ENCODE measurements at regions not wholly inside any gene's neighbourhood (a gene's known extent, or its start where the extent isn't known, plus 50 kb on each side); places are given as distances from the start of the nearest gene placed in this dataset.

DNA sequence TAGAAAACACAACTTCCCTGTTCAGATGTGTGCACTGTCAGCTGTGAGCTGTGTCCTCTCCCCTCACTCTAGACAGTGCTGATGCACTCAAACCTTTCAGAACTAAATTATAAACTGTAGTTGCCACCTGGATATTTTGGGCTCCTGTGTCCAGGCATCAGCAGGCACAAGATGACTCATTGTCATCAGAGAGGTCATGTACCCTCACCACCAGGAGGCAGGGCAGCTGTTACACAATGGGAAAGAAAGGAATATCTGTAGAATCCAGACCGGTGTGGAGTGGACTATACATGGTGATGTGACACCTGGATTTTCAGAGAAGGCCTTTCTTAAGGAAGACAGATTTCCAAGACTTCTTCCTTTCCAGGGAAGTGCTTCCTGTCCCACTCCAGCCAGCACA lies 854.4 kb upstream of the AGA start:
- TF ChIP-seq CTCF (IDR thresholded peaks at IDR 0.05; ENCODE audit: unreplicated experiment in 3 of 3): no peak
- H3K27ac Mint-ChIP-seq: no peak overlapping the region
- no peaks in the 10 kb centered on the region for H3K27me3 Mint-ChIP-seq (ENCODE audit: low read depth)
- H3K36me3 Mint-ChIP-seq (ENCODE audit: low read depth): no peaks in the 10 kb centered on the region
- H3K4me3 Mint-ChIP-seq: no peak overlapping the region
- H3K9me3 Mint-ChIP-seq: no peaks in the 10 kb centered on the region
- no peaks in the 10 kb centered on the region for H3K4me1 Mint-ChIP-seq

- Mint-ChIP-seq H3K36me3 (ENCODE audit: low read depth) (no peaks in the 10 kb centered on the region), H3K4me1 (peaks cover 10% of the 10 kb centered on the region), H3K27ac (no peak overlapping the region), H3K4me3 (no peak overlapping the region), H3K27me3 (ENCODE audit: low read depth) (no peaks in the 10 kb centered on the region), H3K9me3 (no peaks in the 10 kb centered on the region)
- TF ChIP-seq CTCF (IDR thresholded peaks at IDR 0.05; ENCODE audit: unreplicated experiment in 3 of 3): no peak
Measured at GRCh38 chr4:178306565-178306964, 864.3 kb upstream of the AGA start.

DNA sequence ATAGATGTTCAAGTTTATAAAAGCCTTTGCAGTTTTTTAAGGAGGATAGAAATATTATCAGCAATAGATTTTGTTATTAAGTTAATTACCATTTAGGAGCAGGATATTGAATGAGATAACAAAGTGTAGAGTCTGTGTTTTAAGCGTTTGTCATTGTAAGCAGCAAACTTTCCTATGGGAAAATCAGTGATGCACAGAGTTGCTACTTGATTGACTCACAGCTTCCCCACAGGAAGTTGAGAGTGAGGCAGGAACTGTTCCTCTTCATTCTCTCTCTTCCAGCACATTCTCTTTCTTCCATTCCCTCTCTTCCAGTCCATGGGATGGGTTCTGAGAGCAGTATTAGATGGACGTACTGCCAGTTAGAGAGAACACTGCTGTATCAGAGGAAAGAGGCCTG lies 867.7 kb upstream of the AGA start:
- Mint-ChIP-seq H3K4me1 (peaks cover 10% of the 10 kb centered on the region), H3K4me3 (no peak overlapping the region), H3K27me3 (ENCODE audit: low read depth) (no peaks in the 10 kb centered on the region), H3K9me3 (no peaks in the 10 kb centered on the region), H3K36me3 (ENCODE audit: low read depth) (no peaks in the 10 kb centered on the region), H3K27ac (no peak overlapping the region)
- no peak for TF ChIP-seq CTCF (IDR thresholded peaks at IDR 0.05; ENCODE audit: unreplicated experiment in 3 of 3)

DNA sequence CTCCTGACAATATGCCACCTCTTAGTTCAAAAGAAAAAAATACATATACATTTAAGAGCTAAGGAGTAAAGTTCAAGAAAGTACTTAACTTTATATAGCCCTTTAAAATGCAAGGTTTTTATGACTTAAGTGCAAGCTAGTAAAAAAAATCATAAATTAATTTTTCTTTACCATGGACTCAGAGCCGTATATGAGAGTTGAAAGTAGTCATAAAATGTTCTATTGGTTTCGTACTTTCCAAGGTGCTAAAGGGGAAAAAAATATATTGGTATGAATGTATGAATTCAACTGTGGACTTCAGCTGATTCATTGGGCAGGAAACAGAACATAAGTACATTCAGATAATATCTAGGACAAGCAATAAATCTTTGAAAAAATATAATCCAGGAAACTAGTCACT lies 869.8 kb upstream of the AGA start:
- Mint-ChIP-seq H3K27ac (no peak overlapping the region), H3K36me3 (ENCODE audit: low read depth) (no peaks in the 10 kb centered on the region), H3K4me3 (no peak overlapping the region), H3K27me3 (ENCODE audit: low read depth) (no peaks in the 10 kb centered on the region), H3K9me3 (no peaks in the 10 kb centered on the region), H3K4me1 (no peaks in the 10 kb centered on the region)
- TF ChIP-seq CTCF (IDR thresholded peaks at IDR 0.05; ENCODE audit: unreplicated experiment in 3 of 3): no peak

DNA sequence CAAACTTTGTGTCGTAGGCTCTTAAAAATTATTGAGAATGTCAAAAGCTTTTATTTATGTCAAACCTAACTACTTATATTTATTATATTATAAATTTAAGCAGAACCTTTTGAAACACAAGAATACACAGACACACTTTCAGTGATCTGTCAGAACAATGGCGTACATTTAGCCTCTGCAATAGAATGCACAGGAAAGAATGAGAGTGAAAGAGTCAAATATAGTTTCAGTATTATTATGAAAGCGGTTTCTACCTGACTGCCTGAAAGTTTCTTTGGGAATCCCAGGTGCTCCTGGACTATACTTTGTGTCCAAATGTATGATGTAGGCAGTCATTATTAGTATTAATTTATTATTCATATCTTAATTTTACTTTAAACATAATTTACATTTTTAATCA lies 872.0 kb upstream of the AGA start:
- no peaks in the 10 kb centered on the region for H3K36me3 Mint-ChIP-seq (ENCODE audit: low read depth)
- no peaks in the 10 kb centered on the region for H3K27me3 Mint-ChIP-seq (ENCODE audit: low read depth)
- H3K4me3 Mint-ChIP-seq: no peak overlapping the region
- no peak for TF ChIP-seq CTCF (IDR thresholded peaks at IDR 0.05; ENCODE audit: unreplicated experiment in 3 of 3)
- H3K9me3 Mint-ChIP-seq: peaks cover 2% of the 10 kb centered on the region
- no peak overlapping the region for H3K27ac Mint-ChIP-seq
- no peaks in the 10 kb centered on the region for H3K4me1 Mint-ChIP-seq

GRCh38 chr4:178316211-178316610 lies 874.0 kb upstream of the AGA start:
- peaks cover 5% of the 10 kb centered on the region for H3K27me3 Mint-ChIP-seq (ENCODE audit: low read depth)

More at GRCh38 chr4:178316211-178316610, 874.0 kb upstream of the AGA start:
- Mint-ChIP-seq H3K27ac (no peak overlapping the region), H3K9me3 (peaks cover 9% of the 10 kb centered on the region), H3K4me1 (no peaks in the 10 kb centered on the region), H3K36me3 (ENCODE audit: low read depth) (peaks cover 2% of the 10 kb centered on the region), H3K4me3 (no peak overlapping the region)
- TF ChIP-seq CTCF (IDR thresholded peaks at IDR 0.05; ENCODE audit: unreplicated experiment in 3 of 3): no peak
